Rectal smooth muscle tissue (tissue), 1 donor: ENCODE measurements at regions not wholly inside any gene's neighbourhood (a gene's known extent, or its start where the extent isn't known, plus 50 kb on each side); places are given as distances from the start of the nearest gene placed in this dataset.

Source experiments
- H3K27ac ChIP-seq: one replicate; pipeline ENCODE4 v1.7.0; 2013; ENCODE audit warnings: low read depth, low read length, inconsistent platforms
- H3K27me3 ChIP-seq: one replicate; pipeline ENCODE4 v1.7.0; 2013; ENCODE audit warnings: low read length; ENCODE audit not compliant: control insufficient read depth, insufficient read depth
- H3K36me3 ChIP-seq: one replicate; pipeline ENCODE4 v1.7.0; 2013; ENCODE audit warnings: low read length; ENCODE audit not compliant: control insufficient read depth, insufficient read depth
- H3K4me1 ChIP-seq: one replicate; pipeline ENCODE4 v1.7.0; 2013; ENCODE audit warnings: low read length; ENCODE audit not compliant: control insufficient read depth, insufficient read depth
- H3K4me3 ChIP-seq: one replicate; pipeline ENCODE4 v1.7.0; 2013; ENCODE audit warnings: low read length
- H3K9ac ChIP-seq: one replicate; pipeline ENCODE4 v1.7.0; 2013; ENCODE audit warnings: low read length

DNA sequence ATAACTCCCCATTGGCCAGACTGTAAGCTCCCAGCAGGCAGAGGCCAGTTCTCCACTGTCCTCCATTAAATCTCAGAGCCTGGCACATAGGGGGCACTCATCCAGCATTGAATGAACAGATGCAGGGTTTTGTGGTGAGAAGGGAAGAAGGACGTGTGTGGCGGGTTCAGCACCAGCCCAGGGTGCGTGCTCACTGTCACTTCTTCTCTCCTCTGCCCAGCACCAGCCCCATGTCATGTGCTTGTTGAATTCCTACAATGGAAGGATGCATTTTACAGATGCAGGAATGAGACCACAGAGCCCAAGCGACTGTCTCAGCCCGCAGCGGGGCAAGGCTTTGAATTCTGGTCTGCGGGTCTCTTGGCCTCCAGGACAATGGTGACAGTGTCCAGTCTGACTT, 149.9 kb downstream of the CEBPB start:
- no peak overlapping the region for H3K9ac ChIP-seq
- H3K4me1 ChIP-seq = no peaks in the 10 kb centered on the region
- H3K4me3 ChIP-seq = no peak overlapping the region
- no peaks in the 10 kb centered on the region for H3K36me3 ChIP-seq
- no peak overlapping the region for H3K27ac ChIP-seq
- H3K27me3 ChIP-seq = no peaks in the 10 kb centered on the region

DNA sequence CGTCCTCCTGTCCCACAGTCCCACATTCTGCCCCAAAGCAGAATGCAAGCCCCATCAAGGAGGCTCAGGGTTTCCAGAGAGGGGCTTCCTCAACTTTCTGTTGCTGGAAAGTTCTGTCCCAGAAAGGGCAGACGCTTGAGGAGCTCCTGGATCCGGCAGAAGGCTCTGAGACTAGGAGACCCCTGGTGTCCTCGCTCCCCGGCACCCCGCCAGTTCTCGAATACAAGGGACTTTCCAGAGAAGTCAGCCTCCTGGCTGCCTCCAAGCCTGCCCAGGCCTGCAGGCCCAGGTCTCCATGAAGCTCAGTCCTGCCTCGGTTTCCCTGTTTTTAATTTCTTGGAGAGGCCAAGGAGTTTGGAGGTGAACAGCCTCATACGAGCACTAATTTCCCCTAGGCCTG, 150.4 kb downstream of the CEBPB start:
- H3K4me1 ChIP-seq = no peaks in the 10 kb centered on the region

DNA sequence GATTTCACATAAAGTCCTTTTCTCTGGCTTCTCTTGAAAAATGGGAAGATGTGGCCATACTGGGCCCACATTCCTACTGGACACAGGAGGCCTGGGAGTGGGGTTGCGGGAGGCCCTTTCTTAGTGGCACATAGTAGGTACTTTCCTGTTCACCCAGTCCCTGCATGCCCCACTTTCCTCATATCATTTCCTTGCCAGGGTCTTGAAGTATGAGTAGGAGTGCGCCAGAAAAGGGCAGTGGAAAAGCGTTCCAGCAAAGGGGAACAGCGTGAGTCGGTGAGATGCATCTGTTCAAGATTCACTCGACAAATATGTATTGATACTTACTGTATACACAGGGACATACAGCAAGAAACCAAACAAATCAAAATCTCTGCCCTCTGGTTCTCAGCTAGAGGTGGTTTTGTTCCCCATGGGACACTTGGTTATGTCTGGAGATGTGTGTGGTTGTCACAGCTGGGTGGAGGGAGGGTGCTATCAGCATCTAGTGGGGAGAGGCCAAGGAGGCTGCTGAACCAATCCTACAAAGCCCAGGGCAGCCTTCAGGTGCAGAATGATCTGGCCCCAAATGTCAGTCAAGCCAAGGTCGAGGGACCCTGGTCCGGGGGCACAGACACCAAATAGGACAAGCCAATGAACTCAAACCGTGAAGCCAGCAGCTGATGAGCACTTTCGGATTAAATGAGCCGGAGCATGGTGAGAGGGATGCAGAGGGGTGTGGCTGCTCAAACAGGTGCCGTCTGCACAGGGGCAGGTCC, 151.4 kb downstream of the CEBPB start:
- Histone ChIP-seq H3K27me3 (no peaks in the 10 kb centered on the region), H3K4me1 (peaks cover 5% of the 10 kb centered on the region), H3K36me3 (no peaks in the 10 kb centered on the region), H3K27ac (no peak overlapping the region), H3K4me3 (no peak overlapping the region), H3K9ac (no peak overlapping the region)

More for the DNA sequence above, 150.4 kb downstream of the CEBPB start:
- Histone ChIP-seq H3K27ac (no peak overlapping the region), H3K36me3 (no peaks in the 10 kb centered on the region), H3K9ac (no peak overlapping the region), H3K4me3 (no peak overlapping the region), H3K27me3 (no peaks in the 10 kb centered on the region)

DNA sequence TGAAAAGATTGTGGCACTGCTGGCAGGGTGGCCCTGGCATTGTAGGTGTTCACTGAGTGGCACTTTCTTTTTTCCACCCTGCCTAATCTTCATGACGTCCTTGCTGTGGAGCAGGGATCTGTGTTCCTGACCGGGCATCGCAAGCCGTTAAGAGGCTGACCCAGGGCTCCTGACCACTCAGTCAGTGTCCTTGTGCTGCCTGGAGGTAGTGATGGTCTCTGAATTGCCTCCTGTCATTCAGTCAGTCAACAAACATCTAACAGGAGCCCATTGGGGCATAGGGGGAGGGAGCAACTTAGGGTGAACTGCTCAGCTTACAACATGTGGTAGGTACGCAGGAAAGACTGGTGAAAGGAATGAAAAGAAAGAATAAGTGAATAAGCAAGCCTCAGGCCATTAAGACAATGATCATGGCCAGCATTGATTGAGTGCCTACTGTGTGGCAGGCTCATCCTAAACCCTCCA, 152.0 kb downstream of the CEBPB start:
- H3K27me3 ChIP-seq = no peaks in the 10 kb centered on the region
- H3K9ac ChIP-seq = no peak overlapping the region
- H3K4me1 ChIP-seq = peaks cover 5% of the 10 kb centered on the region
- H3K27ac ChIP-seq = no peak overlapping the region
- H3K36me3 ChIP-seq = no peaks in the 10 kb centered on the region
- H3K4me3 ChIP-seq = no peak overlapping the region

DNA sequence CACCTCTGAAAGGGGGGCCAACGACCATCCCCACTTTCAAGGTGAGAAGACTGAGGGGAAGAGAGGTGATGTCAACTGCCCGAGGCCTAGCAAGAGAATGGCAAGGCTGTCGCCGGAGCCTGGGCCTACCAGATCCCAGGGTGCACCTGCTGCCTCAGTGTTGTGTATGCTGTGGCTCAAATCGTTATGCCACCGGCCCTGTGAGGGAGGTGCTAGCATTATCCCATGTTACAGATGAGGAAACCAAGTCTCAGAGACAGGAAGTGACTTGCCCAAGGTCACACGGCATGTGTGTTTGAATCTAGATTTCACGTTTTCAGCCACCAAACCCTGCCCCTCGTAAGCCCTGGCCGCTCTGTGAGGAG, 152.5 kb downstream of the CEBPB start:
- Histone ChIP-seq H3K4me3 (no peak overlapping the region), H3K9ac (no peak overlapping the region), H3K27ac (no peak overlapping the region), H3K4me1 (peaks cover 5% of the 10 kb centered on the region), H3K27me3 (no peaks in the 10 kb centered on the region), H3K36me3 (no peaks in the 10 kb centered on the region)

DNA sequence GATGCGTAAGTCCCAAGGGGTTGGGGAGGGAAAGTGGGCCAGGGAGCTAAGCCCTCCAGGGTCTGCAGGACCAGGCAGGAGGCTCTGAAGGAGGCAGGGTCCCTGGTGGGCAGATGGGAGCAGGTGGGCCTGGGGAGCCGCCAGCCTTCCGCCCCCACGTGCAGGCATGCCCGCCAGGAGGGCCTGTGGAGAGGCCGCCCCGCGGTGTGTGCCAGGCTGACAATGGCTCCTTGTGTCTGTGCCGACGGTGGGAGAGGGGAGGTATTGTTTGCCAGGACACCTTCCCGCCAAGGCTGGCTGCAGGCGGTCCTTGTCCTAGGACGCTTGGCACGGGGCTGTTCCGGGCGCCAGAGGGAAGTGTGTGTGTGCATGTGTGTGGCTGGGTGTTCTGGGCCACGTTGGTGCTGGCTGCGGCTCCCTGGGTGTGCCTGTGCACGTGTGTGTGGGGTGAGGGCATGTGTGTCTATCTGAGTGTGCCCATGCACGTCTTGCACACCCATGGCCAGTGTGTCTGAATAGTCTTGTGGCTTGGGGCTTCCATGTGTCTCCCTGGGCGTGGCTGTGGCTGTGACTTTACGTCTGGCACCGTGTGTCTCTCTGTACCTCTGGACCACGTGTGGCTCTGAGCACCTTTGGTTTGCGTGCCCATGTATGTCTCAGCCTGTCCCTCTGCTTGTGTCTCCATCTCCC, 153.0 kb downstream of the CEBPB start:
- Histone ChIP-seq H3K27ac (no peak overlapping the region), H3K4me3 (no peak overlapping the region), H3K36me3 (no peaks in the 10 kb centered on the region), H3K9ac (no peak overlapping the region), H3K27me3 (no peaks in the 10 kb centered on the region), H3K4me1 (peaks cover 5% of the 10 kb centered on the region)

DNA sequence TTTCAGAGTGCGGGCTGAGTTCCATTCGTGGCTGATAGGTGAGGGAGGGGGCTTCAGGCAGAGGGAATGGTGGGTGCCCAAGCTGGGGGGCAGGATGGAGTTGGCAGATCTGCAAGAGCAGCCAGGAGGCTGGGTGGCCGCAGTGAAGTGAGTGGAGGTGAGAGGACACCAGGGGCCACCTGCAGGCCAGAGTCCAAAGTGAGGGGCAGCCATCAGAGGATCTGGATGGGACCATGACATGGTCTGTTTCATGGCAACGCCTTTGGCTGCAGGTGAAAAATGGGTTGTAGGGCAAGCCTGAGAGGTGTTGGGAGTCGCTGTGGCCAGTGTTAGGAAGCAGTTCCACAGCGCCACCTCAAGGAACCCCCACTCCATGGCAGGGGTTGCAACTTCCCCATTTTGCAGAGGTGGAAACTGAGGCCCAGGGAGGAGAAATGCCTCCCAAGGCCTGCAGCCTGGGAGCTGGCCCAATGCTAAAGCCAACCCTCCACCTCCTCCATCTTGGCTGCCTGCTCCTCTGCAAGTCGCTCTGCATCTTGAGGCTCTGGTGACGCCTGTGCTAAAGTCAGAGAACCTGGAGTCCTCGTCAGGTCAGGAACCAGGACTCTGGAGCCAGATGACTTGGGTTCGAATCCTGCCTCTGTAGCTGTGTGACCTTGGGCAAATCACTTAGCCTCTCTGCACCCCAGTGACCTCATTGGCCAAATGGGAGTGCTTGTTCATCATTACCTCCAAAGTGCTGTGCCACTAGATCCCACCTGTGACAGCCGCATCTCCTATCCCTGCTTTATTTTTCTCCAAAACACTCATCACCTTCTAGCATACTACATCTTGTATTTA, 153.8 kb downstream of the CEBPB start:
- Histone ChIP-seq H3K4me1 (peaks cover 5% of the 10 kb centered on the region), H3K4me3 (no peak overlapping the region), H3K27ac (no peak overlapping the region), H3K9ac (no peak overlapping the region), H3K27me3 (no peaks in the 10 kb centered on the region), H3K36me3 (no peaks in the 10 kb centered on the region)

DNA sequence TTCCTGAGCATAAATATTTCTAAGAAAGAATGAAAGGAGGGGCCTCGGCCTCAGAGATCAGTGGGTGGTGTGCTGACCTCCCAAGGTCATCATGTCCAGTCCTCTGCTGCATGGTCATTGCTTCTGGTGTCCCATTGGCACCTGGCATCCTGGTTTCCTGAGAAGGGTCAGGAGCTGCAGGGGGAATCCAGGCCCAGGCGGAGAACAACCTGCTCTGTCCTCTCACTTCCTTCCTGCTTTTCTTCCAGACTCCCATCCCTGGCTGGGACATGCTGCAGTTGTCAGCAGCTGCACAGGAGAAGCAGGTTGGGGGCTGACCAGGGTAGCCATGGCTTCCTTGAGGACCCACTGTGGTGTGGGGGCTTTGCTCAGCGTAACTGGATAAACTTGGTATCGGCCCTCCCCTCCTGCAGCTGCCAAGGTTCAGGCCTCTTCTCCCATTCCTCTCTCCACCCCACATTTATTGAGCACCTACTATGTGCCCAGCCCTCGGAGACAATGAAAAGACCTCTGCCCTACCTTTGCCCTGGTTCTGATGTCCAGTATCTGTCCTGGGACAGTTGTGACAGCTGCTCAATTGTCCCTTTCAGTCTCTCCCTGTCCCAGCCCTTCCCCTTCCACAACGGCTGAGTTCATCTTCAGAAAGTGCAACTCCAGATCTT, 155.2 kb downstream of the CEBPB start:
- Histone ChIP-seq H3K9ac (no peak overlapping the region), H3K4me3 (no peak overlapping the region), H3K27ac (no peak overlapping the region), H3K36me3 (no peaks in the 10 kb centered on the region), H3K27me3 (no peaks in the 10 kb centered on the region), H3K4me1 (peaks cover 5% of the 10 kb centered on the region)

DNA sequence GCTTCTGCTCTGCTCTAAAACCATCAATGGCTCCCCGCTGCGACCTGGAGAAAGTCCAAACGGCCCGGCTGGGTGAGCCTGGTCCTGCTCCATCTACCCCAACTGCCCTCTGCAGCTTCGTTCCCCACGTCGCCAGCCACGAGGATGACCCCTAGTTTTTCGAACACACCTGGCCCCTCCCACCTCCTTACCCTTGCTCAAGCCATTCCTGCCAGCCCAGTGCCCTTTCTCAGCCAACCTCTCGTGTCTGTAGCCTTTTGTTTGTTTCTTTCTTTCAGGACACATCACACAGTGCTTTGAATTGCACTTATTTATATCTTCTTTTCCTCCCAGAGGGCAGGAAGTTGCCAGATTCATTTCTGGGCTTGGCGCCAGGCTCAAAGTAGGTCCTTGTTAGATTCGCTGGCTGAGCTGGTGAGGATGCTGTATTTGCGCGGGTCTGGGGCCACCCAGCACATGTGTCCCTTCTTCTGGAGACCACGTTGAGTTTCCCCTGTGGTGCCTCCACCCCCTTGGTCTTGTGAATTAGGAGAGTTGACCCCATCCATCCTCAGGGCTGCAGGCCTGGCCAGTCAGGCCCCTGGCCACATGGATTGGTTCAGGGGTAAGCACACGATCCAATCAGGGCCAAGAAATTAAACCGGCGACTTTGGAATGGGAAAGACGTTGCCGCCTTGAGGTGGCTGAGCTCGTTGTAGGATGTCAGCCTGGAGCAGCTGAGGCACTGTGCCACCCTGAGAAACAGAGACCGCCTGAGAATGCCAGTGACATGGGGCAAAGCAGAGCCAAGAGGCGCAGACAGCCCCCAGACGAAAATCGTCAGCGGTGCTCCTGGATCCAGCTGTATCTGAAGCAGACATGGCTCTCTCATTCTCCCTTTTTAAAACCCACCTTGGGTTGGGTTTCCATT, 156.0 kb downstream of the CEBPB start:
- Histone ChIP-seq H3K36me3 (no peaks in the 10 kb centered on the region), H3K27me3 (no peaks in the 10 kb centered on the region), H3K9ac (no peak overlapping the region), H3K4me1 (peaks cover 5% of the 10 kb centered on the region), H3K27ac (no peak overlapping the region), H3K4me3 (no peak overlapping the region)

DNA sequence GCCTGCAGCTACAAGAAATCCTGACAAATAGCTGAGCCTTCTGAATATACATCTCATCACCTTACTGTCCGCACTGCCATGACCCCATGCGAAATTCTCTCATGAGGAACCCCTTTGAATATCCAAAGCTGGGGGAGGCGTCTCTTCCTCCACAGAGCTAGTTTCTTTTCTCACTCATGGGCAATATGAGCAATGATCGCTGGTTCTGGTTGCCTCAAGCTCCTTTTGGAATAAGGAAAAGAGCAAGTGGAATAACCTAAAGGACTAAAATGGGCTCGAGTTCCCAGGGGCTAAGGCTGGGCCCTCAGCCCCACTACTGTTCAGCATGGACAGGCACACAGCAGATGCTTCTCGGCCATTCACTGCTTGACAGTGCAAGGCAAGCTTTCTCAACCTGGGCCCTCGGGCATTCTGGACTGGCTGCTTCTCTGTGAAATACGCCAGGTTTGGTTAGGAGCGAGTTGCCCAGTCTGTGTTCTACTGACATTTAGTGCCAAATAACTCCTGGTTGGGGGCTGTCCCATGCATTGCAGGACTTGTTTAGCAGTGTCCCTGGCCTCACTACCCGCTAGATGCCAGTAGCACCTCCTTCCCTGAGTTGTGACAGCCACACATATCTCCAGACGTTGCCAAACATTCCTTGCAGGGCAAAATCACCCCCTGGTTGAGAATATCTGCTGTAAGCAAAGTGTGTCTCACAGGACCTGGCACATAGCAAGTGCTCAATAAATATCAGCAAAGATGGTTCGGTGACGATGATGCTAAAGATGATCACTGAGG, 156.8 kb downstream of the CEBPB start:
- Histone ChIP-seq H3K27me3 (no peaks in the 10 kb centered on the region), H3K9ac (no peak overlapping the region), H3K4me3 (no peak overlapping the region), H3K27ac (no peak overlapping the region), H3K36me3 (no peaks in the 10 kb centered on the region), H3K4me1 (peaks cover 5% of the 10 kb centered on the region)

DNA sequence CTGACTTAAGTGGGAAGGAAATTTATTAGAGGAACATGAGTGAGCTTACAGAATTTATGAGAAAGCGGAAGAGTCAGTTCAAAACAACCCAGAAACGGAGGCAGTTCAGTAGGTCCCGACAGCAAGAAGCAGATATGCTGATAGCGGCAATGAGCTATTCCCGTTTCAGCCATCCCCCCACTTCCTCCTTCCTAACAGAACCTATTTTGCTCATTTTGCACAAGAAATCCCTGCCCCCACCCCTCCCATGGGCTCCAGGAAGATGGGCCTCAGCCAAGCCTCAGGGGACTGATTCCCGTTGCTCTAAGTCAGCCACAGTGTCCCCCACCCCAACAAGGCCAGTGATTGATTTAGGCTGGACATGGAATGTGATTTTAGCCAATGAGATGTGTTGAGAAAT, 157.5 kb downstream of the CEBPB start:
- Histone ChIP-seq H3K4me1 (peaks cover 5% of the 10 kb centered on the region), H3K27me3 (no peaks in the 10 kb centered on the region), H3K36me3 (no peaks in the 10 kb centered on the region), H3K9ac (no peak overlapping the region), H3K27ac (no peak overlapping the region), H3K4me3 (no peak overlapping the region)
